NCI-H2107 treated with DMSO at 0.1 percent for 48 hours (cell line): ENCODE measurements at regions not wholly inside any gene's neighbourhood (a gene's known extent, or its start where the extent isn't known, plus 50 kb on each side); places are given as distances from the start of the nearest gene placed in this dataset.

ENCODE experiments used
- DNase-seq: peaks from one replicate; lab custom pipeline; 2025; ENCODE audit not compliant: unreplicated experiment; lab: John Stamatoyannopoulos, UW

- no peak for DNase-seq
Observed at GRCh38 chr2:176956791-176957190, 255.8 kb upstream of the HNRNPA3 start.

GRCh38 chr2:176959614-176960013, 253.0 kb upstream of the HNRNPA3 start:
- no peak for DNase-seq

- no peak for DNase-seq
Observed at GRCh38 chr2:176960061-176960460, 252.5 kb upstream of the HNRNPA3 start.

- no peak for DNase-seq
Observed at GRCh38 chr2:176960736-176961520, 251.7 kb upstream of the HNRNPA3 start.

- no peak for DNase-seq
Observed at GRCh38 chr2:176961775-176962619, 250.6 kb upstream of the HNRNPA3 start.

- no peak for DNase-seq
Observed at GRCh38 chr2:176963568-176964287, 248.9 kb upstream of the HNRNPA3 start.

- no peak for DNase-seq
Observed at GRCh38 chr2:176967911-176968450, 244.6 kb upstream of the HNRNPA3 start.

- DNase-seq, result no peak
Observed at GRCh38 chr2:176969642-176970359, 242.8 kb upstream of the HNRNPA3 start.

GRCh38 chr2:176976736-176977685, 235.6 kb upstream of the HNRNPA3 start:
- DNase-seq, result no peak

GRCh38 chr2:176978921-176979320, 233.7 kb upstream of the HNRNPA3 start:
- DNase-seq, result no peak

GRCh38 chr2:176979981-176980710, 232.4 kb upstream of the HNRNPA3 start:
- DNase-seq, result no peak

GRCh38 chr2:176984987-176985386, 227.6 kb upstream of the HNRNPA3 start:
- DNase-seq, result no peak

- DNase-seq, result no peak
Observed at GRCh38 chr2:176985871-176986270, 226.7 kb upstream of the HNRNPA3 start.

GRCh38 chr2:176986487-176986886, 226.1 kb upstream of the HNRNPA3 start:
- no peak for DNase-seq

- DNase-seq, result no peak
Observed at GRCh38 chr2:176991411-176991810, 221.2 kb upstream of the HNRNPA3 start.

GRCh38 chr2:176997074-176997791, 215.4 kb upstream of the HNRNPA3 start:
- no peak for DNase-seq

- no peak for DNase-seq
Observed at GRCh38 chr2:176997792-176998169, 214.8 kb upstream of the HNRNPA3 start.

GRCh38 chr2:176999301-176999700, 213.3 kb upstream of the HNRNPA3 start:
- no peak for DNase-seq
